Erythroblast (primary cell): ENCODE measurements at regions not wholly inside any gene's neighbourhood (a gene's known extent, or its start where the extent isn't known, plus 50 kb on each side); places are given as distances from the start of the nearest gene placed in this dataset.

ENCODE experiments used
- GATA1 ChIP-seq: IDR thresholded peaks from 2 replicates; pipeline ENCODE4 v1.6.1; 2011; ENCODE audit warnings: low read depth, mild to moderate bottlenecking, control low read depth, low read length, moderate library complexity
- POLR2A ChIP-seq: IDR thresholded peaks from 2 replicates; pipeline ENCODE4 v1.6.1; 2011; ENCODE audit warnings: mild to moderate bottlenecking, low read length

GRCh38 chr3:140857993-140858392 is 83.6 kb upstream of the SLC25A36 start:
- TF ChIP-seq POLR2A: no peak
- no peak for TF ChIP-seq GATA1
